ENCODE measurements at regions not wholly inside any gene's neighbourhood (a gene's known extent, or its start where the extent isn't known, plus 50 kb on each side); places are given as distances from the start of the nearest gene placed in this dataset.

DNA sequence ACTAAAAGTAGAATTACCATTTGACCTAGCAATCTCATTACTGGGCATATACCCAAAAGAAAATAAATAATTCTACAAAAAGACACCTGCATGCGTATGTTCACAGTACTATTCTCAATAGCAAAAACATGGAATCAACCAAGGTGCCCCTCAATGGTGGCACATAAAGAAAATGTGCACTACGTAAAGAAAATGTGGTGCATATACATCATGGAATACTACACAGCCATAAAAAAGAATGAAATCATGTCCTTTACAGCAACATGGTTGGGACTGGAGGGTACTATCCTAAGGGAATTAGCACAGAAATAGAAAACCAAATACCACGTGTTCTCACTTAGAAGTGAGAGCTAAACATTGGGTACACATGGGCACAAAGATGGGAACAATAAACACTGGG, 250.7 kb upstream of the TNP1 start:
- WGBS, 2 donors: 91 to 92% methylated on average over 3 of the region's 3 CpGs
- Histone ChIP-seq H3K36me3 (no peaks in the 10 kb centered on the region), H3K27me3 (no peaks in the 10 kb centered on the region), H3K4me1 (no peaks in the 10 kb centered on the region), H3K4me3 (no peak overlapping the region), H3K27ac (no peak overlapping the region), H3K9me3 (no peaks in the 10 kb centered on the region)
- ATAC-seq (ENCODE audit: low FRiP score in 2 of 2): no peak
- no peak for DNase-seq
- TF ChIP-seq EP300 (IDR thresholded peaks at IDR 0.05) (no peak), POLR2AphosphoS5 (IDR thresholded peaks at IDR 0.05) (no peak), POLR2A (IDR thresholded peaks at IDR 0.05) (no peak), CTCF (IDR thresholded peaks at IDR 0.05) (no peak)

GRCh38 chr2:217108575-217109027, 248.7 kb upstream of the TNP1 start:
- no peaks in the 10 kb centered on the region for H3K9me3 ChIP-seq
- H3K4me1 ChIP-seq: no peaks in the 10 kb centered on the region
- WGBS, 2 donors: 80 to 88% methylated on average over 4 of the region's 4 CpGs
- H3K27me3 ChIP-seq: no peaks in the 10 kb centered on the region
- no peak for ATAC-seq (ENCODE audit: low FRiP score in 2 of 2)
- H3K4me3 ChIP-seq: no peak overlapping the region
- H3K27ac ChIP-seq: no peak overlapping the region
- DNase-seq: no peak
- no peaks in the 10 kb centered on the region for H3K36me3 ChIP-seq
- TF ChIP-seq POLR2AphosphoS5 (IDR thresholded peaks at IDR 0.05) (no peak), CTCF (IDR thresholded peaks at IDR 0.05) (no peak), EP300 (IDR thresholded peaks at IDR 0.05) (no peak), POLR2A (IDR thresholded peaks at IDR 0.05) (no peak)

DNA sequence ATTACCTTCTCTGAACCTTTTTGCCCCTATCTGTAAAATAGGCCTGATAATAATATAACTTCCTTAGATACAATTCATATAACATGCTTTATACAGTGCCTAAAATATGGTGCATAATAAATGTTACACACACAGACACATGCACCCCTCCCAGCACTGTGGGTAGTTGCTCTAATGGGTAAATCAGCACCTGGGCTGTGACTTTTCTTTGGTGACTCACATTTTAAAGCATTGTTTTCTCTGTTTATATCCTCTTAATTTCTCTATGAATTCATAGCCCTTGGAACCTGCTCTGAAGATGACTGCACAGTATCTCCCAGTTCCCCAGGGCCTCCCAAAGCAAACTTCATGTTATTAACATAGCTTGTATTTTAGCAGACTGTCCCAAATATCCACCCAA, 248.2 kb upstream of the TNP1 start:
- DNase-seq: no peak
- Histone ChIP-seq H3K9me3 (no peaks in the 10 kb centered on the region), H3K36me3 (no peaks in the 10 kb centered on the region), H3K4me3 (no peak overlapping the region), H3K27me3 (no peaks in the 10 kb centered on the region), H3K4me1 (no peaks in the 10 kb centered on the region), H3K27ac (no peak overlapping the region)
- TF ChIP-seq CTCF (IDR thresholded peaks at IDR 0.05): no peak
- no peak for TF ChIP-seq EP300 (IDR thresholded peaks at IDR 0.05)
- no peak for TF ChIP-seq POLR2AphosphoS5 (IDR thresholded peaks at IDR 0.05)
- no peak for TF ChIP-seq POLR2A (IDR thresholded peaks at IDR 0.05)
- ATAC-seq (ENCODE audit: low FRiP score in 2 of 2): no peak

GRCh38 chr2:217107480-217107879, 247.6 kb upstream of the TNP1 start:
- Histone ChIP-seq H3K4me1 (no peaks in the 10 kb centered on the region), H3K36me3 (no peaks in the 10 kb centered on the region), H3K27ac (no peak overlapping the region), H3K4me3 (no peak overlapping the region), H3K9me3 (no peaks in the 10 kb centered on the region), H3K27me3 (no peaks in the 10 kb centered on the region)
- 63 to 71% methylated on average over 1 of the region's 1 CpG for WGBS, 2 donors
- TF ChIP-seq POLR2AphosphoS5 (IDR thresholded peaks at IDR 0.05) (no peak), CTCF (IDR thresholded peaks at IDR 0.05) (no peak), EP300 (IDR thresholded peaks at IDR 0.05) (no peak), POLR2A (IDR thresholded peaks at IDR 0.05) (no peak)
- DNase-seq (no peak), ATAC-seq (ENCODE audit: low FRiP score in 2 of 2) (no peak)

- no peaks in the 10 kb centered on the region for H3K4me1 ChIP-seq
- H3K36me3 ChIP-seq: no peaks in the 10 kb centered on the region
- DNase-seq: no peak
- H3K27me3 ChIP-seq: no peaks in the 10 kb centered on the region
- no peak for ATAC-seq (ENCODE audit: low FRiP score in 2 of 2)
- TF ChIP-seq EP300 (IDR thresholded peaks at IDR 0.05) (no peak), POLR2A (IDR thresholded peaks at IDR 0.05) (no peak), POLR2AphosphoS5 (IDR thresholded peaks at IDR 0.05) (no peak)
- WGBS, 2 donors: 84 to 90% methylated on average over 3 of the region's 3 CpGs
- no peaks in the 10 kb centered on the region for H3K9me3 ChIP-seq
- H3K4me3 ChIP-seq: no peak overlapping the region
- H3K27ac ChIP-seq: no peak overlapping the region
Observed at GRCh38 chr2:217106650-217107014, 246.8 kb upstream of the TNP1 start.
